Suprapubic skin (tissue), 3 donors: ENCODE measurements at regions not wholly inside any gene's neighbourhood (a gene's known extent, or its start where the extent isn't known, plus 50 kb on each side); places are given as distances from the start of the nearest gene placed in this dataset.

ENCODE experiments used
- POLR2A ChIP-seq, 2 donors: fragments of 450-650 bp; IDR thresholded peaks; one replicate each; pipeline ENCODE4 v1.6.1; 2017; ENCODE audit warnings: antibody characterized with exemption in 2 of 2, mild to moderate bottlenecking in 2 of 2, moderate library complexity in 2 of 2
- TF ChIP-seq, protein P1 (sequence below), 2 donors: fragments of 200-600 bp in 1 of 2; fragments of 450-650 bp in 1 of 2; sonication (generic) in 1 of 2; IDR thresholded peaks; one replicate each; pipeline ENCODE4 v1.5.1; 2016 to 2019; ENCODE audit warnings: antibody characterized with exemption in 2 of 2, mild to moderate bottlenecking in 1 of 2, moderate library complexity in 1 of 2

DNA sequence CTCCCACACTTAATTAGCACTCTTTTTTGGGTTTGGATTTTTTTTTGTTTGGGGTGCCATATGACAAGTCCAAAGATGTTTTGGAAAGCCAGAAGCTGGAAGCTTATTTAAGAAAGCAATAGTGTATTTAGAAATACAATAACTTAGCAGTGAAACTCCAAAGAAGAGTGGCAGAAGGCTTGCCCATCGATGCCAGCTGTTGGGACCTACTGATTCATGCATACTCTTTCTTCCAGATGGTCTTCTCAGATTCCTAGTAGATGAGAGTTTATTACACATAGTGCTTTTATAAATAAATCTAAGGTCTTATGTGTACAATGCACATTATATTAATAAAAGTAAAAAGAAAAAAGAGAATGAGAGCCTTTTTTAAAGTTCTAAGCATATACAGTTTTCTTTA is 374.6 kb downstream of the OSTF1 start:
- TF ChIP-seq, protein P1, sequence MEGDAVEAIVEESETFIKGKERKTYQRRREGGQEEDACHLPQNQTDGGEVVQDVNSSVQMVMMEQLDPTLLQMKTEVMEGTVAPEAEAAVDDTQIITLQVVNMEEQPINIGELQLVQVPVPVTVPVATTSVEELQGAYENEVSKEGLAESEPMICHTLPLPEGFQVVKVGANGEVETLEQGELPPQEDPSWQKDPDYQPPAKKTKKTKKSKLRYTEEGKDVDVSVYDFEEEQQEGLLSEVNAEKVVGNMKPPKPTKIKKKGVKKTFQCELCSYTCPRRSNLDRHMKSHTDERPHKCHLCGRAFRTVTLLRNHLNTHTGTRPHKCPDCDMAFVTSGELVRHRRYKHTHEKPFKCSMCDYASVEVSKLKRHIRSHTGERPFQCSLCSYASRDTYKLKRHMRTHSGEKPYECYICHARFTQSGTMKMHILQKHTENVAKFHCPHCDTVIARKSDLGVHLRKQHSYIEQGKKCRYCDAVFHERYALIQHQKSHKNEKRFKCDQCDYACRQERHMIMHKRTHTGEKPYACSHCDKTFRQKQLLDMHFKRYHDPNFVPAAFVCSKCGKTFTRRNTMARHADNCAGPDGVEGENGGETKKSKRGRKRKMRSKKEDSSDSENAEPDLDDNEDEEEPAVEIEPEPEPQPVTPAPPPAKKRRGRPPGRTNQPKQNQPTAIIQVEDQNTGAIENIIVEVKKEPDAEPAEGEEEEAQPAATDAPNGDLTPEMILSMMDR (IDR thresholded peaks at IDR 0.05), result no peak
- no peak for TF ChIP-seq POLR2A (IDR thresholded peaks at IDR 0.05)
